SU-DHL-6 (cell line): ENCODE measurements at regions not wholly inside any gene's neighbourhood (a gene's known extent, or its start where the extent isn't known, plus 50 kb on each side); places are given as distances from the start of the nearest gene placed in this dataset.

Source experiments
- CTCF ChIP-seq: fragments of 200-600 bp; sonication (generic); IDR thresholded peaks from one replicate; pipeline ENCODE4 v1.5.1; 2017; ENCODE audit warnings: antibody characterized with exemption, mild to moderate bottlenecking, low read length, moderate library complexity; ENCODE audit not compliant: insufficient read depth, poor library complexity, severe bottlenecking
- EZH2phosphoT487 ChIP-seq: fragments of 200-600 bp; sonication (generic), shearing (Covaris generic); conservative IDR thresholded peaks from 2 replicates; pipeline ENCODE4 v1.6.1; 2018; ENCODE audit warnings: mild to moderate bottlenecking, antibody characterized with exemption, low read length, moderate library complexity, mixed read lengths

GRCh38 chr1:47659146-47659545, 221.3 kb downstream of the FOXD2 start:
- TF ChIP-seq CTCF (no peak), EZH2phosphoT487 (no peak)
